Stomach (tissue), 8 donors: ENCODE measurements at regions not wholly inside any gene's neighbourhood (a gene's known extent, or its start where the extent isn't known, plus 50 kb on each side); places are given as distances from the start of the nearest gene placed in this dataset.

Source experiments
- DNase-seq, 2 donors: peaks; one replicate each; pipeline versions ENCODE4 v3.0.0 to v3.0.0-alpha.2; 2013 to 2019
- H3K27ac ChIP-seq, 5 donors: fragments of 200-600 bp in 4 of 5; sonication (generic) in 4 of 5; one replicate each; pipeline ENCODE4 v1.5.1; 2013 to 2019; ENCODE audit warnings: mild to moderate bottlenecking in 1 of 5, moderate library complexity in 1 of 5
- H3K27me3 ChIP-seq, 3 donors: fragments of 200-600 bp; sonication (generic); one replicate each; pipeline ENCODE4 v1.5.1; 2017 to 2019; ENCODE audit warnings: mixed run types in 1 of 3
- H3K36me3 ChIP-seq, 4 donors: fragments of 200-600 bp; sonication (generic); 1 replicate in 3 of 4; 2 replicates in 1 of 4; pipeline ENCODE4 v1.5.1; 2016 to 2019
- H3K4me1 ChIP-seq, 4 donors: fragments of 200-600 bp; sonication (generic); one replicate each; pipeline ENCODE4 v1.5.1; 2016 to 2019
- H3K4me3 ChIP-seq, 4 donors: fragments of 200-600 bp; sonication (generic) in 3 of 4; one replicate each; pipeline ENCODE4 v1.5.1; 2016 to 2019; ENCODE audit warnings: mild to moderate bottlenecking in 1 of 4
- H3K9me3 ChIP-seq, 4 donors: fragments of 200-600 bp; sonication (generic); one replicate each; pipeline ENCODE4 v1.5.1; 2016 to 2019
- CTCF ChIP-seq, 7 experiments: fragments of 450-650 bp in 4 of 7; fragments of 200-600 bp in 3 of 7; sonication (generic) in 3 of 7; IDR thresholded peaks; one replicate each; pipeline ENCODE4 v1.5.1; 2016 to 2019; ENCODE audit warnings: antibody characterized with exemption in 7 of 7, control low read depth in 2 of 7, mild to moderate bottlenecking in 1 of 7
- EP300 ChIP-seq: sonication (generic); formaldehyde crosslinking; IDR thresholded peaks from one replicate; pipeline ENCODE4 v1.6.1; 2017; ENCODE audit warnings: antibody characterized with exemption
- POLR2A ChIP-seq, 4 donors: fragments of 450-650 bp; IDR thresholded peaks; one replicate each; pipeline ENCODE4 v1.6.1; 2016; ENCODE audit warnings: antibody characterized with exemption in 4 of 4, control low read depth in 2 of 4, mild to moderate bottlenecking in 1 of 4, moderate library complexity in 1 of 4
- POLR2AphosphoS5 ChIP-seq, 3 donors: sonication (generic); formaldehyde crosslinking; IDR thresholded peaks; one replicate each; pipeline ENCODE4 v1.6.1; 2016; ENCODE audit warnings: antibody characterized with exemption in 3 of 3
- WGBS, 5 donors: extraction: QIAGEN DNeasy Blood & Tissue Kit in 3 of 5; methylation state at CpG; one replicate each; pipeline versions ENCODE4 v1.1.5 to v1.1.7; 2013 to 2018; 5-methylcytosine and 5-hydroxymethylcytosine counted together
- intact Hi-C: fragments of 100-400 bp; cut with DNase I; formaldehyde crosslinking; loops from one replicate; pipeline ENCODE4 v1.15.1; 2023; ENCODE audit warnings: low total_unique reads
- donor health status: healthy with polysubstance abuse.
- donor health status: Bipolar disorder and iron deficiency.
- donor health status: healthy.

GRCh38 chr18:30650499-30650898, 392.0 kb downstream of the DSC3 start:
- Histone ChIP-seq H3K27ac (no peak overlapping the region), H3K4me1 (no peaks in the 10 kb centered on the region), H3K27me3 (no peaks in the 10 kb centered on the region), H3K36me3 (no peaks in the 10 kb centered on the region), H3K9me3 (no peaks in the 10 kb centered on the region), H3K4me3 (no peak overlapping the region)
- no peak for TF ChIP-seq POLR2AphosphoS5 (IDR thresholded peaks at IDR 0.05)
- intact Hi-C loops: no loop called here
- no peak for DNase-seq

GRCh38 chr18:30644158-30644557, 398.4 kb downstream of the DSC3 start:
- H3K4me3 ChIP-seq: no peak overlapping the region
- no peaks in the 10 kb centered on the region for H3K36me3 ChIP-seq
- H3K27ac ChIP-seq: no peak overlapping the region
- DNase-seq: no peak
- intact Hi-C loops: no loop called here
- TF ChIP-seq EP300 (no peak), POLR2AphosphoS5 (IDR thresholded peaks at IDR 0.05) (no peak), POLR2A (IDR thresholded peaks at IDR 0.05) (no peak), CTCF (IDR thresholded peaks at IDR 0.05) (no peak)
- no peaks in the 10 kb centered on the region for H3K4me1 ChIP-seq
- no peaks in the 10 kb centered on the region for H3K9me3 ChIP-seq
- no peaks in the 10 kb centered on the region for H3K27me3 ChIP-seq

- WGBS, 5 donors: 82 to 89% (median 84%) methylated on average over 4 of the region's 4 CpGs
- Histone ChIP-seq H3K27ac (no peak overlapping the region), H3K27me3 (no peaks in the 10 kb centered on the region), H3K4me1 (no peaks in the 10 kb centered on the region), H3K9me3 (no peaks in the 10 kb centered on the region), H3K36me3 (no peaks in the 10 kb centered on the region), H3K4me3 (no peak overlapping the region)
- TF ChIP-seq EP300 (no peak), POLR2AphosphoS5 (IDR thresholded peaks at IDR 0.05) (no peak), POLR2A (IDR thresholded peaks at IDR 0.05) (no peak), CTCF (IDR thresholded peaks at IDR 0.05) (no peak)
- intact Hi-C loops: no loop called here
- no peak for DNase-seq
These were observed 403.2 kb downstream of the DSC3 start for GRCh38 chr18:30639361-30639760.

GRCh38 chr18:30634249-30634648, 408.3 kb downstream of the DSC3 start:
- TF ChIP-seq EP300 (no peak), POLR2A (IDR thresholded peaks at IDR 0.05) (no peak), POLR2AphosphoS5 (IDR thresholded peaks at IDR 0.05) (no peak), CTCF (IDR thresholded peaks at IDR 0.05) (no peak)
- H3K4me1 ChIP-seq: no peaks in the 10 kb centered on the region
- H3K4me3 ChIP-seq: no peak overlapping the region
- intact Hi-C loops: no loop called here
- no peak for DNase-seq
- H3K27ac ChIP-seq: no peak overlapping the region
- H3K9me3 ChIP-seq: peaks cover 0 to 19% (median 16%) of the 10 kb centered on the region in 4 donors
- H3K27me3 ChIP-seq: no peaks in the 10 kb centered on the region
- no peaks in the 10 kb centered on the region for H3K36me3 ChIP-seq

- Histone ChIP-seq H3K27ac (no peak overlapping the region), H3K36me3 (no peaks in the 10 kb centered on the region), H3K4me1 (no peaks in the 10 kb centered on the region), H3K27me3 (no peaks in the 10 kb centered on the region), H3K4me3 (no peak overlapping the region), H3K9me3 (peaks cover 0 to 19% (median 16%) of the 10 kb centered on the region in 4 donors)
- intact Hi-C loops: no loop called here
- DNase-seq: no peak
- no peak for TF ChIP-seq POLR2AphosphoS5 (IDR thresholded peaks at IDR 0.05)
- no peak for TF ChIP-seq POLR2A (IDR thresholded peaks at IDR 0.05)
- no peak for TF ChIP-seq EP300
- no peak for TF ChIP-seq CTCF (IDR thresholded peaks at IDR 0.05)
- 66 to 95% (median 71%) methylated on average over 1 to 2 of the region's 2 CpGs for WGBS, 5 donors
These were observed 410.4 kb downstream of the DSC3 start for GRCh38 chr18:30632071-30632698.
